ENCODE measurements at regions not wholly inside any gene's neighbourhood (a gene's known extent, or its start where the extent isn't known, plus 50 kb on each side); places are given as distances from the start of the nearest gene placed in this dataset.
"Not testable (repeated sequence)": the region's sequence is repeated elsewhere in the genome, so short reads cannot be mapped to it uniquely, and the experiment has no call there.

DNA sequence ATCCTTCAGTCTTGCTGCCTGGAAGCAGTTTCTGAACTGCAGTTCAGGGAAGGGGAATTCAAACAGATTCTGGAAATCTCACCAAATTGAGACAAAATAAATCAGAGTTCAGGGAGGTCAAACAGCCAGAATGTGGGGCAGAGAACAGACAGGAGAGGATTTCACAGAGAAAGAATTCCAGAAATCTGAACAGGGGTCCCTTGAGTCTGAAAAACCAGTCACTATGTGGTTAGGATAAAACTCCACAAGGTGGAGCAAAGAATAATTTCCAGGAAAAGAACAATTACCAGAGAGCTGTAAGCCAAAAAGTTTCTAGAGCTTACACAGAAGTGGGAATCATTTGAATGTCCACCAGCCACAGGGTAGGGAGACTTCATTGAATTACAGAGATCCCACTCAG lies 84.7 kb downstream of the URB2 start:
- H3K9ac ChIP-seq (ENCODE audit: low read length) = no peak overlapping the region
- H3K27ac ChIP-seq (ENCODE audit: low read depth, low read length) = no peak overlapping the region
- H3K4me1 ChIP-seq (ENCODE audit: control insufficient read depth, insufficient read depth, low read length) = no peaks in the 10 kb centered on the region
- H3K36me3 ChIP-seq (ENCODE audit: control insufficient read depth, insufficient read depth, low read length) = no peaks in the 10 kb centered on the region
- H3K4me3 ChIP-seq (ENCODE audit: low read length) = no peak overlapping the region
- no peaks in the 10 kb centered on the region for H3K27me3 ChIP-seq (ENCODE audit: control insufficient read depth, insufficient read depth, low read length)

DNA sequence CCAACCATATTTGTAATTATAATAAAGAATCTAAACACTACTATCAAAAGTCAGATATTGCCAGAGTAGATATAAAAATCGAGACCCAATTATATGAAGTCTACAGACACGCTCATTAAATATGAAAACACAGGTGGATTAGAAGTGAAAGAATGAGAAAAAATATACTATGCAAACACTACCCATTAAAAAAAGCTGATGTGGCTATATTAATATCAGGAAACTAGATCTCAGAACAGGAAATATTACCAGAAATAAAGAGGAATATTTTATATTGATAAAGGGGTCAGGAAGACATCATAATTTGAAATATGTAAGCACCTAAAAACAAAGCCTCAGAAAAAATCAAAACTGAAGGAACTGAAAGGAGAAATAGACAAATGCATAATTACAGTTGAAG lies 88.3 kb downstream of the URB2 start:
- Histone ChIP-seq H3K9ac (ENCODE audit: low read length) (no peak overlapping the region), H3K27me3 (ENCODE audit: control insufficient read depth, insufficient read depth, low read length) (no peaks in the 10 kb centered on the region), H3K4me3 (ENCODE audit: low read length) (no peak overlapping the region), H3K4me1 (ENCODE audit: control insufficient read depth, insufficient read depth, low read length) (no peaks in the 10 kb centered on the region), H3K27ac (ENCODE audit: low read depth, low read length) (no peak overlapping the region), H3K36me3 (ENCODE audit: control insufficient read depth, insufficient read depth, low read length) (no peaks in the 10 kb centered on the region)

DNA sequence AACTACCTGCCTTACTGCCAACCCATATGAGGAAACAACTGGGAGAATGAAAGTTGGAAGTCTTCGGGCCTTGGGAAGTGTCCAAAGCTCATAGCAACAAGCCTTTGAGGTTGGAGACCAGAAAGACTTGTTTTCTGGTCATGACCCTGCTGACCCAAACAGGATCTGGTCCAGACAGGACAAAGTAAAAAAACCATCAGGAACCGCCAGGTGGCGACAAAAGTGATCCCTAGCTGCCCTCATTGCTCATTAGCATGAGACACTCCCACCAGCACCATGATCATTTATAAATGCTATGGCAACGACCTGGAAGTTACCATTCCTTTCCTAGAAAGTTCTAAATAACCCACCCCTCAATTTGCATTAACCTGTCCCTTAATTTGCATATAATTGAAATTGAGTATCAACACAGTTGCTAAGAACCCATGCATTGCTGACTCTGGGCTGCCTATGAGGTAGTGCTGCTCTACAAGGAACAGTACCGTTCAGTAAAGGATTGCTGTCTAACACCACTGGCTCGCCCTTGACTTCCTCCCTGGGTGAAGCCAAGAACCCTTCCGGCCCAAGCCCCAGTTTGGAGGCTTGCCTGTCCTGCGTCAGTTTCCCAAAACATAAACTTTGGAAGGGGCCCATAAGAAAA lies 89.0 kb downstream of the URB2 start:
- Histone ChIP-seq H3K4me3 (ENCODE audit: low read length) (no peak overlapping the region), H3K4me1 (ENCODE audit: control insufficient read depth, insufficient read depth, low read length) (no peaks in the 10 kb centered on the region), H3K36me3 (ENCODE audit: control insufficient read depth, insufficient read depth, low read length) (no peaks in the 10 kb centered on the region), H3K9ac (ENCODE audit: low read length) (no peak overlapping the region), H3K27ac (ENCODE audit: low read depth, low read length) (no peak overlapping the region), H3K27me3 (ENCODE audit: control insufficient read depth, insufficient read depth, low read length) (no peaks in the 10 kb centered on the region)

DNA sequence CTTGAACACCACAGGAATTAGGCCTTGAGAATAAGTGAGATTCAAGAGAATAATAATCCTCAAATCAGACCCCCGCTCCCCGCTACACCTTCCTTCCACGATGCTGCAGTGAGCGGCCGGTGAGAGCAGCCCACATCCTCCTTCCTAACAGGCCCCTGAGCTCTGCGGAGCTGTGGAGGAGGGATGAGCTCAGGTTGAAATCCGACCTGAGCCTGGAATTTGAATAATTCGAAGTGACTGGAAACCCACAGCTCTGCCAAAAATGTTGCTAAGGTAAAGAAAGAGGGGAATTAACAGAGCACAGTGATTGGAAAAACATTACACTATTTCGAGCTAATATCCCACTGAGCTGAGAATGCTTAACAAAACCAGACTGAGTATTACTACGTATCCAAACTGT lies 90.0 kb downstream of the URB2 start:
- no peak overlapping the region for H3K4me3 ChIP-seq (ENCODE audit: low read length)
- H3K4me1 ChIP-seq (ENCODE audit: control insufficient read depth, insufficient read depth, low read length) = no peaks in the 10 kb centered on the region
- no peaks in the 10 kb centered on the region for H3K27me3 ChIP-seq (ENCODE audit: control insufficient read depth, insufficient read depth, low read length)
- H3K9ac ChIP-seq (ENCODE audit: low read length) = no peak overlapping the region
- H3K36me3 ChIP-seq (ENCODE audit: control insufficient read depth, insufficient read depth, low read length) = no peaks in the 10 kb centered on the region
- H3K27ac ChIP-seq (ENCODE audit: low read depth, low read length) = no peak overlapping the region

DNA sequence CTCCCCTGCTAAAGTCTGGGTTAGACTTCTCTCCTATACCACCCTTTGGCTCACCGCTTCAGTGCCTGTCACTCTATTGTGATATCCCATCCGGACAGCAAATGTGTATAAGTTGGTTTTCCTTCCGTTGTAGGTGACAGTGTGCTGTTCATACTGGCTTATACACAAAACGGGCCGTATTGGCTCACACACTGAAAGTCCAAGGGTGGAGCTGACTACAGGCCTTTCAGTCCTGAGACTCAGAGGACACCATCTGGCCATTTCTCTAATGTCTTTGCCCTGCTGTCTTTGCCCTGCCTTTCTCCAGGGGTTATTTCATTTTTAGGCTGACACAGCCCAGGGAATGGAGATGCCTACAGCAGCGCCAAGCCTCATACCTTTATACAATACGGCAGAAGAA lies 90.7 kb downstream of the URB2 start:
- Histone ChIP-seq H3K9ac (ENCODE audit: low read length) (no peak overlapping the region), H3K27ac (ENCODE audit: low read depth, low read length) (no peak overlapping the region), H3K4me3 (ENCODE audit: low read length) (no peak overlapping the region), H3K27me3 (ENCODE audit: control insufficient read depth, insufficient read depth, low read length) (no peaks in the 10 kb centered on the region), H3K4me1 (ENCODE audit: control insufficient read depth, insufficient read depth, low read length) (no peaks in the 10 kb centered on the region), H3K36me3 (ENCODE audit: control insufficient read depth, insufficient read depth, low read length) (no peaks in the 10 kb centered on the region)

DNA sequence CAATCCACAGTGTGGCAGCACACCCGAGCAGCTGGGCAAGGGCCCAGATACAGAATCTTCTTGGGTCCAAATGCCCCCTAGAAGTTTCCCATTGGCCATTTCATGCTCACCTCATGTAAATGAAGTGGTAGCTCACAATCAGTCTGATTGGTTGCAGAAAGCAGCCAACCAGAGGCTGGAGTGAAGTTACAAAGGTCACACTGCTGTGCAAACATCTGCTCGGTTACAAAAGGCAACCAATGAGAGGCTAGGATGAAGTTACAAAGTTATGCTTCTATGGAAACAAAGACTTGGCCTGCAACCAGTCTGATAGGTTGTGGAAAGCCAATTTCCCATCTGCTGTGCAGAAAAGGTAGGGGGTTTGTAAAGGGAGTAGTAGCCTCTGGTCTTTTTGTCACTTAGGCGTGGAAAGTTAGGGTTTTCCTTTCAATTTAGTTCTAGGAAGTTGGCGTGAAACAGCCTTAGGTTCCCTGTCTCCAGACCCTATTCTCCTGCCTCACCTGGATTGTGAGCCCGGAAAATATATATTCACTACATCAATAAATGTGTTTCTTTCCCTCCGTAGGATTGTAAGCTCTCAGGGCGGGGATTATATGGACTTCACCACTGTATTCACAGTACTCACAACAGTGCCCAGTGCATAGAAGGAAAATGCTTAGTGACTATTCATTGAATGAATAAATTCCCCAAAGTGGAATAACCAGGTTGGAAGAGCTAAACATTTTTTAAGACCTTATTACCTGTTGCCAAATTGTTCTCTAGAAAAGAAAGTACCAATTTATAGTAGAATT lies 91.9 kb downstream of the URB2 start:
- H3K4me1 ChIP-seq (ENCODE audit: control insufficient read depth, insufficient read depth, low read length) = no peaks in the 10 kb centered on the region
- H3K27ac ChIP-seq (ENCODE audit: low read depth, low read length) = no peak overlapping the region
- no peak overlapping the region for H3K9ac ChIP-seq (ENCODE audit: low read length)
- H3K27me3 ChIP-seq (ENCODE audit: control insufficient read depth, insufficient read depth, low read length) = no peaks in the 10 kb centered on the region
- H3K36me3 ChIP-seq (ENCODE audit: control insufficient read depth, insufficient read depth, low read length) = no peaks in the 10 kb centered on the region
- H3K4me3 ChIP-seq (ENCODE audit: low read length) = no peak overlapping the region

DNA sequence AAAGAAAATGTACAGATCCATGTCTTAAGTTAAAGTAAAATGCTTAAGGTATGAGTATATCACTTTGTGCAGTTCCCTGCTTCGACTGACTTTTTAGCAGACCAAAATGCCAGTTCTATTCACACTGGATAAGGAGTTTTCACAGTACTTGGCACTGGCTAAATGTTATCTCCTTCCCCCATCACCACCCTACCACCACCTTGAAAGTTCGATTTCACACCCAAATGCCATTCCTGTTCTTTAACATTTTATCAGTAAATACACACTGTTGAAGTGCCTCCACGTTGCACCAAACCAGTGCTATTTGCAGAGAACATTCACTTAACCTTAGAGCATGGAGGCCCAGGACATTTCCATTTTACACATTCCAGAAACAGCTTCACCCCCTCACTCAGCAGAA lies 100.0 kb downstream of the URB2 start:
- no peak overlapping the region for H3K9ac ChIP-seq (ENCODE audit: low read length)
- no peak overlapping the region for H3K4me3 ChIP-seq (ENCODE audit: low read length)
- H3K36me3 ChIP-seq (ENCODE audit: control insufficient read depth, insufficient read depth, low read length) = no peaks in the 10 kb centered on the region
- H3K27me3 ChIP-seq (ENCODE audit: control insufficient read depth, insufficient read depth, low read length) = no peaks in the 10 kb centered on the region
- H3K4me1 ChIP-seq (ENCODE audit: control insufficient read depth, insufficient read depth, low read length) = no peaks in the 10 kb centered on the region
- H3K27ac ChIP-seq (ENCODE audit: low read depth, low read length) = no peak overlapping the region

DNA sequence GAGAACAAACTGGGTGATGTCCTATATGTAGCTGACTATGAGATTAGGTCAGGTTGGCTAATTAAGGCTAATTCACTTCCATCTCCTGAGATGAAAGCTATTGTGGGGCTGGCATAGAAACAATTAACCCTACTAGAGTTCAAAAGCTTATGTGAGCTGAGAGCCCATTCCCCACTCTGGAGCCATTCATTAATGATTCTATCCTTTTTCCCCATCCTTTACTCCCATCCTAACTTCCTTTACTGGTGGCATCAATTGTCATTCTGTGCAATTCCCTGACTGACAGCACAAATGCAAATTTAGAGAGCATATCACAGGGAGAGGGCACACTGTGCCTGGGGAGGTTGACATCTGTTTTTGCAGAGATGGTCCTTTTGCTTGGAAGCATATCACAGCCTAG lies 103.9 kb downstream of the URB2 start:
- no peaks in the 10 kb centered on the region for H3K27me3 ChIP-seq (ENCODE audit: control insufficient read depth, insufficient read depth, low read length)
- H3K9ac ChIP-seq (ENCODE audit: low read length) = no peak overlapping the region
- no peaks in the 10 kb centered on the region for H3K4me1 ChIP-seq (ENCODE audit: control insufficient read depth, insufficient read depth, low read length)
- H3K36me3 ChIP-seq (ENCODE audit: control insufficient read depth, insufficient read depth, low read length) = no peaks in the 10 kb centered on the region
- H3K4me3 ChIP-seq (ENCODE audit: low read length) = no peak overlapping the region
- H3K27ac ChIP-seq (ENCODE audit: low read depth, low read length) = no peak overlapping the region

DNA sequence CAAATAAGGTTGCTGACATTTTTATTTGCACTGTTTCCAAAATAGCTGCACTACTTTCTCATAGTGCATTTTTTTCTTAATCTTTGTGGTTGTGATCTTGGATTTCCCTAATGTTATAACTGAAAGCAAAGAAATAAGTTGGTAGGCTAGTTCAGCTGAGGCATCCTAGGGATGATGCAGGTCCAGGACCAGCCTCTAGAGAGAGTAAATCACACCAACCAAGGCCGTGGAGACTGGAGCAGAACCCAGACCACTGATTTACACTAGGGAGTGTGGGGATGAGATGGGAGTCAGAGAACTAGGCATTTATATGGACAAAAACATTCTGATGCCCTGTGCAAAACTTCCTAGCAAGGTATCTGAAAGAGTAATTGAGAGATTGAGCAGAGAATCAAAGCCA lies 104.5 kb downstream of the URB2 start:
- no peaks in the 10 kb centered on the region for H3K4me1 ChIP-seq (ENCODE audit: control insufficient read depth, insufficient read depth, low read length)
- H3K36me3 ChIP-seq (ENCODE audit: control insufficient read depth, insufficient read depth, low read length) = no peaks in the 10 kb centered on the region
- no peak overlapping the region for H3K27ac ChIP-seq (ENCODE audit: low read depth, low read length)
- H3K4me3 ChIP-seq (ENCODE audit: low read length) = no peak overlapping the region
- no peak overlapping the region for H3K9ac ChIP-seq (ENCODE audit: low read length)
- H3K27me3 ChIP-seq (ENCODE audit: control insufficient read depth, insufficient read depth, low read length) = no peaks in the 10 kb centered on the region

DNA sequence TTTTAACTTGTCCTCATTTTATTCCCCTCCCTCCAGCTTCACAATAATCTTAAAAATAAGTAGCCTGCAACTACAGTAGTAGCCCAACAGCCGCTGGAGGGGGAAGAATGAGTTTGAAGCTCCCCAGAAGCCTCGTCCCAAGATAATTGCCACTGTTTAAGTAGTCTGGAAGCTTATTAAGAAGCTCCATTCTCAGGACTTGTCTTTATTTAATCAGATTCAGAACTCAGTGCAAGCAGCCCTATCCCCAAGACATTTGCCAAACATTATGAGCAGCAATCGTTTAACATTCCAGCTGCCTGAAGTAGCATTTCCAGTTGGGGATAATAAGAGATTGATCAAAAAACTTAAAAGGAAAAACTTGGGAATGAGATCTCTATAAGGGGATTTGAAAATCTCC lies 106.0 kb downstream of the URB2 start:
- Histone ChIP-seq H3K9ac (ENCODE audit: low read length) (no peak overlapping the region), H3K4me3 (ENCODE audit: low read length) (no peak overlapping the region)

DNA sequence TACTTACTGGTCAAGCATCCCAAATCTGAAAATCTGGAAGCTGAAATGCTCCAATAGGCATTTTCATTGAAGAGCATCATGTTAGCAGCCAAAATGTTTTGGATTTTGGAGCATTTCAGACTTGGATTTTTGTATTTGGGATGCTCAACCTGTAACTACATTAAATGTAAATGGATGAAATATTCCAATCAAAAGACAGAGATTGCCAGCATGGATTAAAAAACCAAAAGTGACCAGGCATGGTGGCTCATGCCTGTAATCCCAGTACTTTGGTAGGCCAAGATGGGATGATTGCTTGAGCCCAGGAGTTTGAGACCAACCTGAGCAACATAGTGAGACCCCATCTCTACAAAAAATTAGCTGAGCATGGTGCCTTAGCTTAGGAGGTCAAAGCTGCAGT lies 110.3 kb downstream of the URB2 start:
- Histone ChIP-seq H3K27me3 (ENCODE audit: control insufficient read depth, insufficient read depth, low read length) (no peaks in the 10 kb centered on the region), H3K27ac (ENCODE audit: low read depth, low read length) (no peak overlapping the region), H3K9ac (ENCODE audit: low read length) (no peak overlapping the region), H3K4me3 (ENCODE audit: low read length) (no peak overlapping the region), H3K36me3 (ENCODE audit: control insufficient read depth, insufficient read depth, low read length) (no peaks in the 10 kb centered on the region), H3K4me1 (ENCODE audit: control insufficient read depth, insufficient read depth, low read length) (no peaks in the 10 kb centered on the region)

More for the DNA sequence above, 106.0 kb downstream of the URB2 start:
- Histone ChIP-seq H3K36me3 (ENCODE audit: control insufficient read depth, insufficient read depth, low read length) (no peaks in the 10 kb centered on the region), H3K27ac (ENCODE audit: low read depth, low read length) (no peak overlapping the region), H3K27me3 (ENCODE audit: control insufficient read depth, insufficient read depth, low read length) (no peaks in the 10 kb centered on the region), H3K4me1 (ENCODE audit: control insufficient read depth, insufficient read depth, low read length) (no peaks in the 10 kb centered on the region)

DNA sequence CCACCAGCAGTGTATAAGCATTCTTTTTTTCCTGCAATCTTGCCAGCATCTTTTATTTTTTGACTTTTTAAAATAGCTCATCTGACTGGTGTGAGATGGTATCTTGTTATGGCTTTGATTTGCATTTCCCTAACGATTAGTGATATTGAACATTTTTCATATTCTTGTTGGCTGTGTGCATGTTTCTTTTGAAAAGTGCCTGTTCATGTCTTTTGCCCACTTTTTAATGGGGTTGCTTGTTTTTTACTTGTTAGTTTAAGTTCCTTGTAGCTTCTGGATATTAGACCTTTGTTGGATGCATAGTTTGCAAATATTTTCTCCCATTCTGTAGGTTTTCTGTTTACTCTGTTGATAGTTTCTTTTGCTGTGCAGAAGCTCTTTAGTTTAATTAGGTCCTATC lies 116.6 kb downstream of the URB2 start:
- H3K9ac ChIP-seq (ENCODE audit: low read length); H3K36me3 ChIP-seq (ENCODE audit: control insufficient read depth, insufficient read depth, low read length); H3K27ac ChIP-seq (ENCODE audit: low read depth, low read length); H3K4me1 ChIP-seq (ENCODE audit: control insufficient read depth, insufficient read depth, low read length); H3K27me3 ChIP-seq (ENCODE audit: control insufficient read depth, insufficient read depth, low read length); H3K4me3 ChIP-seq (ENCODE audit: low read length): not testable (repeated sequence)

DNA sequence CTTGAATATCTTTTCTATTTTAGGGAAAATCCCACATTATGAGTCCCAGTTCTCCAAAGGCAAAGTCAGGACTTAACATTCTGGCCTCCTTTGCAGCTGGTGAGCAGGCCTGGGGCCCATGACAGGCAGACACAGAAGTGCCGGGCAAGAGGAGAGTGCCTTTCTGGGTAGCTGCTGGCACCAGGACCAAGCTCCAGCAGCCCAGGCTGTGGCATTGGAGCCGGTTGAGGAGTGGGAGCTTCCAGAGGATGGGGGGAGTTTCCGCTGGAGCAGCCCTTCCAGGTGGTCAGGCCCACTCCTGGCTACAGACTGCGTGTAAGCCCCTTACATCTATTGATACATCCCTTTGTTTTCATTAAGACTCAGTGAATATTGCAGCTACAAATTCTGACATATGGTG lies 123.9 kb downstream of the URB2 start:
- no peak overlapping the region for H3K9ac ChIP-seq (ENCODE audit: low read length)
- H3K36me3 ChIP-seq (ENCODE audit: control insufficient read depth, insufficient read depth, low read length) = no peaks in the 10 kb centered on the region
- H3K4me3 ChIP-seq (ENCODE audit: low read length) = no peak overlapping the region
- no peaks in the 10 kb centered on the region for H3K4me1 ChIP-seq (ENCODE audit: control insufficient read depth, insufficient read depth, low read length)
- no peak overlapping the region for H3K27ac ChIP-seq (ENCODE audit: low read depth, low read length)
- H3K27me3 ChIP-seq (ENCODE audit: control insufficient read depth, insufficient read depth, low read length) = no peaks in the 10 kb centered on the region
